GM12878 (cell line): ENCODE measurements at regions not wholly inside any gene's neighbourhood (a gene's known extent, or its start where the extent isn't known, plus 50 kb on each side); places are given as distances from the start of the nearest gene placed in this dataset.

Experiments used
- ATAC-seq: fragments of 200-7000 bp; cut with Tn5 transposase; 3 replicates; pipeline ENCODE4 v1.9.1; 2020; ENCODE audit warnings: mild to moderate bottlenecking, moderate library complexity
- BruUV-seq: library from RNA; stranded (reverse); fragments of 400-500 nt; replicated peaks from 2 replicates; lab custom pipeline; 2021; lab: Mats Ljungman, UMichigan
- CTCF ChIA-PET: fragments of 300-600 bp; sonication (Branson Sonifier 250); formaldehyde crosslinking; extraction: SDS; loops from one replicate; lab custom pipeline; 2021; ENCODE audit warnings: inconsistent platforms; lab: Yijun Ruan, JAX
- POLR2A ChIA-PET: fragments of 350-600 bp; formaldehyde crosslinking; extraction: SDS; loops from one replicate; lab custom pipeline; 2021; ENCODE audit warnings: inconsistent platforms; lab: Charles Lee
- RAD21 ChIA-PET: fragments of 300-600 bp; sonication (Branson Sonifier 250); formaldehyde crosslinking; loops from one replicate; lab custom pipeline; 2023; ENCODE audit warnings: antibody characterized with exemption; ENCODE audit not compliant: unreplicated experiment; lab: Charles Lee
- SMC1A ChIA-PET: fragments of 300-600 bp; sonication (Branson Sonifier 250); formaldehyde crosslinking; loops from one replicate; lab custom pipeline; 2023; ENCODE audit not compliant: unreplicated experiment, uncharacterized antibody; lab: Charles Lee
- DNase-seq: peaks from one replicate; pipeline ENCODE4 v3.0.0-alpha.2; 2011; ENCODE audit warnings: low read depth, low spot score
- FAIRE-seq: peaks from 3 replicates; lab custom pipeline; 2011; peaks lifted over from hg19 to GRCh38; lab: Jason Lieb, UNC
- H2AFZ ChIP-seq: 2 replicates; pipeline ENCODE4 v1.6.0; 2011; ENCODE audit warnings: low read depth, low read length, control low read depth; ENCODE audit not compliant: control insufficient read depth
- H3K27ac ChIP-seq: 2 replicates; pipeline ENCODE4 v1.5.1; 2011; ENCODE audit warnings: control low read depth; ENCODE audit not compliant: control insufficient read depth, insufficient read depth
- H3K27me3 ChIP-seq, 2 experiments: replicated peaks in 1 of 2; 2 replicates each; pipeline versions ENCODE4 v1.6.0 to v1.6.1; 2011; ENCODE audit warnings: low read length in 1 of 2; ENCODE audit not compliant: control insufficient read depth in 2 of 2, insufficient read depth in 2 of 2
- H3K36me3 ChIP-seq, 2 experiments: 2 replicates each; pipeline ENCODE4 v1.5.1; 2011; ENCODE audit warnings: low read length in 1 of 2; ENCODE audit not compliant: control insufficient read depth in 2 of 2, insufficient read depth in 2 of 2
- H3K4me1 ChIP-seq: 2 replicates; pipeline ENCODE4 v1.6.1; 2011; ENCODE audit warnings: mild to moderate bottlenecking, low read length, moderate library complexity, mixed read lengths; ENCODE audit not compliant: control insufficient read depth, insufficient read depth
- H3K4me2 ChIP-seq: 2 replicates; pipeline ENCODE4 v1.6.0; 2011; ENCODE audit warnings: control low read depth; ENCODE audit not compliant: control insufficient read depth, insufficient read depth
- H3K4me3 ChIP-seq: fragments of 200-600 bp; sonication (generic); 2 replicates; pipeline ENCODE4 v1.5.1; 2016
- H3K79me2 ChIP-seq: 2 replicates; pipeline ENCODE4 v1.6.0; 2011; ENCODE audit warnings: low read length; ENCODE audit not compliant: control insufficient read depth, insufficient read depth
- H3K9ac ChIP-seq: 2 replicates; pipeline ENCODE4 v1.8.0; 2011; ENCODE audit warnings: low read length, control low read depth, mixed read lengths; ENCODE audit not compliant: control insufficient read depth, insufficient read depth
- H3K9me3 ChIP-seq: replicated peaks from 3 replicates; pipeline ENCODE4 v1.5.1; 2011; ENCODE audit warnings: mild to moderate bottlenecking, low read length; ENCODE audit not compliant: control insufficient read depth, insufficient read depth
- H4K20me1 ChIP-seq: 2 replicates; pipeline ENCODE4 v1.6.0; 2011; ENCODE audit not compliant: control insufficient read depth, insufficient read depth
- E2F4 ChIP-seq: IDR thresholded peaks from 2 replicates; pipeline ENCODE4 v1.6.1; 2012; ENCODE audit warnings: low read depth, low read length, improper control_type of control experiment
- EP300 ChIP-seq, 2 experiments: fragments of 150-350 bp in 1 of 2; IDR thresholded peaks; 2 replicates each; pipeline ENCODE4 v1.6.1; 2011 to 2012; ENCODE audit warnings: low read depth in 2 of 2, low read length in 2 of 2, borderline replicate concordance in 1 of 2, improper control_type of control experiment in 1 of 2, inconsistent platforms in 1 of 2; ENCODE audit not compliant: control insufficient read depth in 1 of 2
- IRF3 ChIP-seq: fragments of 450-650 bp; IDR thresholded peaks from 2 replicates; pipeline ENCODE4 v1.6.1; 2014; ENCODE audit warnings: mild to moderate bottlenecking
- NFIC ChIP-seq: IDR thresholded peaks from 2 replicates; pipeline ENCODE4 v1.6.1; 2012; ENCODE audit warnings: low read depth, mild to moderate bottlenecking, inconsistent platforms, low read length, moderate library complexity
- PAX5 ChIP-seq: IDR thresholded peaks from 2 replicates; pipeline ENCODE4 v1.6.1; 2011; ENCODE audit warnings: low read depth, low read length, borderline replicate concordance
- PBX3 ChIP-seq: IDR thresholded peaks from 2 replicates; pipeline ENCODE4 v1.6.1; 2011; ENCODE audit warnings: mild to moderate bottlenecking, low read depth, low read length, moderate library complexity; ENCODE audit not compliant: insufficient replicate concordance
- RB1 ChIP-seq: fragments of 450-650 bp; formaldehyde crosslinking; IDR thresholded peaks from 2 replicates; pipeline ENCODE4 v1.6.1; 2017; ENCODE audit warnings: mild to moderate bottlenecking, borderline replicate concordance
- SIX5 ChIP-seq: IDR thresholded peaks from 2 replicates; pipeline ENCODE4 v1.6.1; 2011; ENCODE audit warnings: mild to moderate bottlenecking, low read depth, low read length, moderate library complexity; ENCODE audit not compliant: severe bottlenecking
- WGBS: methylation state at CpG from one replicate; pipeline ENCODE4 v1.1.6; 2016; ENCODE audit warnings: low lambda C conversion rate; ENCODE audit not compliant: insufficient replicate concordance, insufficient coverage; ENCODE audit errors: missing lambda C conversion rate; 5-methylcytosine and 5-hydroxymethylcytosine counted together
- in situ Hi-C: fragments of 300-500 bp; cut with MboI; formaldehyde crosslinking; loops from 9 replicates; pipeline ENCODE4 v1.14.3; 2018; ENCODE audit warnings: mixed read lengths
- intact Hi-C: fragments of 100-400 bp; cut with micrococcal nuclease; formaldehyde crosslinking; loops from one replicate; pipeline ENCODE4 v1.14.2; 2022; ENCODE audit not compliant: unreplicated experiment

- no peaks in the 10 kb centered on the region for H3K79me2 ChIP-seq
- BruUV-seq = no TSS peak
- no peak overlapping the region for H3K4me3 ChIP-seq
- ChIA-PET RAD21 (no interaction called here), CTCF (interaction anchor here (2.5 kb wide), 1 partner anchor 46 kb away, joined by 11 read pairs; no protein-coding TSS in a partner anchor), SMC1A (interaction anchor here (0.5 to 2.4 kb wide), 6 partner anchors 10 to 404 kb away, joined by 3 to 14 read pairs (median 3); no protein-coding TSS in a partner anchor), POLR2A (no interaction called here)
- no peak overlapping the region for H2AFZ ChIP-seq
- no peaks in the 10 kb centered on the region for H4K20me1 ChIP-seq
- H3K9me3 ChIP-seq = no peaks in the 10 kb centered on the region
- intact Hi-C loops (no loop called here), in situ Hi-C loops (no loop called here)
- ATAC-seq (no peak), DNase-seq (no peak), FAIRE-seq (no peak)
- TF ChIP-seq E2F4 (no peak), RB1 (no peak), EP300 (IDR thresholded peaks at IDR 0.05; ENCODE audit: borderline replicate concordance in 1 of 2, control insufficient read depth in 1 of 2, low read depth in 2 of 2, low read length in 2 of 2) (no peak), SIX5 (no peak), IRF3 (no peak), NFIC (no peak), PBX3 (no peak), PAX5 (no peak)
- H3K27ac ChIP-seq = no peak overlapping the region
- H3K4me2 ChIP-seq = no peak overlapping the region
- 0% methylated on average over 1 of the region's 1 CpG for WGBS
- no peaks in the 10 kb centered on the region for H3K27me3 ChIP-seq
- no peak overlapping the region for H3K9ac ChIP-seq
- H3K36me3 ChIP-seq = no peaks in the 10 kb centered on the region
- no peaks in the 10 kb centered on the region for H3K4me1 ChIP-seq
These were observed 130.5 kb downstream of the FAM76B start for GRCh38 chr11:95659088-95659487.
